ENCODE measurements at regions not wholly inside any gene's neighbourhood (a gene's known extent, or its start where the extent isn't known, plus 50 kb on each side); places are given as distances from the start of the nearest gene placed in this dataset.

DNA sequence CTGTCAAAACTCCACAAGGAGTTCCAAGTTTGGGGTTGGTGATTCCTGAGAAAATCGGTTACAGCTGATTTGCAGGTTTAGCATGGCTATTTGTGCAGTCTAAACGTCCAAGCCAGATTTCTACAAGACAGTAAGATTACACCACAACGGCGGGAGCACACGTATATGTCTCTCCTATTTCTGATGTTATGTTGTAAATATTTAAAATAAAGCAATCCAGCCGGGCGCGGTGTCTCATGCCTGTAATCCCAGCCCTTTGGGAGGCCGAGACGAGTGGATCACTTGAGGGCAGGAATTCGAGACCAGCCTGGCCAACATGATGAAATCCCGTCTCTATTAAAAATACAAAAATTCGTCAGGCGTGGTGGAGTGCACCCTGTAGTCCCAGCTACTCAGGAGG is 106.8 kb upstream of the IGF1R start:
- Histone ChIP-seq H3K79me2 (ENCODE audit: insufficient read depth, low read length) (no peaks in the 10 kb centered on the region), H3K36me3 (ENCODE audit: low read length) (no peaks in the 10 kb centered on the region), H3F3A (ENCODE audit: insufficient read depth) (no peaks in the 10 kb centered on the region), H3K27me3 (ENCODE audit: low read length) (0 out of 2 replicates have a peak, but pooled peaks cover 3% of the 10 kb centered on the region), H4K20me1 (ENCODE audit: low read depth, low read length) (no peaks in the 10 kb centered on the region), H3K4me3 (ENCODE audit: insufficient read depth, low read length, poor library complexity, severe bottlenecking) (no peak overlapping the region), H3K27ac (ENCODE audit: low read depth, low read length) (no peak overlapping the region), H3K9me2 (replicated peaks; ENCODE audit: insufficient read depth, low read length) (no peaks in the 10 kb centered on the region), H3K9me3 (ENCODE audit: insufficient read depth, low read length) (no peaks in the 10 kb centered on the region), H2AFZ (ENCODE audit: low read depth, low read length, severe bottlenecking) (no peak overlapping the region), H3K9ac (ENCODE audit: low read length) (no peak overlapping the region), H3K4me2 (ENCODE audit: low read depth, low read length, poor library complexity, severe bottlenecking) (no peak overlapping the region)
- TF ChIP-seq, protein P1, sequence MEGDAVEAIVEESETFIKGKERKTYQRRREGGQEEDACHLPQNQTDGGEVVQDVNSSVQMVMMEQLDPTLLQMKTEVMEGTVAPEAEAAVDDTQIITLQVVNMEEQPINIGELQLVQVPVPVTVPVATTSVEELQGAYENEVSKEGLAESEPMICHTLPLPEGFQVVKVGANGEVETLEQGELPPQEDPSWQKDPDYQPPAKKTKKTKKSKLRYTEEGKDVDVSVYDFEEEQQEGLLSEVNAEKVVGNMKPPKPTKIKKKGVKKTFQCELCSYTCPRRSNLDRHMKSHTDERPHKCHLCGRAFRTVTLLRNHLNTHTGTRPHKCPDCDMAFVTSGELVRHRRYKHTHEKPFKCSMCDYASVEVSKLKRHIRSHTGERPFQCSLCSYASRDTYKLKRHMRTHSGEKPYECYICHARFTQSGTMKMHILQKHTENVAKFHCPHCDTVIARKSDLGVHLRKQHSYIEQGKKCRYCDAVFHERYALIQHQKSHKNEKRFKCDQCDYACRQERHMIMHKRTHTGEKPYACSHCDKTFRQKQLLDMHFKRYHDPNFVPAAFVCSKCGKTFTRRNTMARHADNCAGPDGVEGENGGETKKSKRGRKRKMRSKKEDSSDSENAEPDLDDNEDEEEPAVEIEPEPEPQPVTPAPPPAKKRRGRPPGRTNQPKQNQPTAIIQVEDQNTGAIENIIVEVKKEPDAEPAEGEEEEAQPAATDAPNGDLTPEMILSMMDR (IDR thresholded peaks at IDR 0.05; ENCODE audit: insufficient read depth, low read length, poor library complexity, severe bottlenecking): no peak
- no peak for TF ChIP-seq EZH2phosphoT487 (conservative IDR thresholded peaks at IDR 0.05; ENCODE audit: low read length)

DNA sequence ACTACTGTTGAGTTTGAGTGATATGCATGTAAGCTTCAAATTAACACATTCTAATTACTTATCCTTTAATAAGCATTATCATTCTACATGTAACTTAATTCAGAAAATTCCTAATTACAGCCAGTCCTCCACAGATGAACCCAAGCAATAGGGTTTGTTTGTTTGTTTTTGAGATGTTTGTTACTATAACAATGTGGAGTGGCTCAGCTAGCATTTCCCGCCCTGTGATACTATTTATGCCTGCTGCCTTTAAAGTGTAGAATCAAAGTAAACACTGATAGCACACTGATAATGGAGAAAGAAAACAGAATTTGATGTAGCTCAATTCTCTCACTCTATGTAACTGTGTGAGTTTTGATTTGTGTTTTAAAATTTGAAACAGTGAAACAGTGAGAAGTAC is 105.1 kb upstream of the IGF1R start:
- Histone ChIP-seq H3K36me3 (ENCODE audit: low read length) (no peaks in the 10 kb centered on the region), H3K4me3 (ENCODE audit: insufficient read depth, low read length, poor library complexity, severe bottlenecking) (no peak overlapping the region), H3K9me2 (replicated peaks; ENCODE audit: insufficient read depth, low read length) (no peaks in the 10 kb centered on the region), H3K79me2 (ENCODE audit: insufficient read depth, low read length) (no peaks in the 10 kb centered on the region), H3K4me2 (ENCODE audit: low read depth, low read length, poor library complexity, severe bottlenecking) (no peak overlapping the region), H2AFZ (ENCODE audit: low read depth, low read length, severe bottlenecking) (no peak overlapping the region), H3F3A (ENCODE audit: insufficient read depth) (no peaks in the 10 kb centered on the region), H3K9ac (ENCODE audit: low read length) (no peak overlapping the region), H3K27ac (ENCODE audit: low read depth, low read length) (no peak overlapping the region), H3K9me3 (ENCODE audit: insufficient read depth, low read length) (no peaks in the 10 kb centered on the region), H4K20me1 (ENCODE audit: low read depth, low read length) (no peaks in the 10 kb centered on the region), H3K27me3 (ENCODE audit: low read length) (no peaks in the 10 kb centered on the region; the same call in 1 of the 2 replicates)
- TF ChIP-seq, protein P1 (IDR thresholded peaks at IDR 0.05; ENCODE audit: insufficient read depth, low read length, poor library complexity, severe bottlenecking): no peak

DNA sequence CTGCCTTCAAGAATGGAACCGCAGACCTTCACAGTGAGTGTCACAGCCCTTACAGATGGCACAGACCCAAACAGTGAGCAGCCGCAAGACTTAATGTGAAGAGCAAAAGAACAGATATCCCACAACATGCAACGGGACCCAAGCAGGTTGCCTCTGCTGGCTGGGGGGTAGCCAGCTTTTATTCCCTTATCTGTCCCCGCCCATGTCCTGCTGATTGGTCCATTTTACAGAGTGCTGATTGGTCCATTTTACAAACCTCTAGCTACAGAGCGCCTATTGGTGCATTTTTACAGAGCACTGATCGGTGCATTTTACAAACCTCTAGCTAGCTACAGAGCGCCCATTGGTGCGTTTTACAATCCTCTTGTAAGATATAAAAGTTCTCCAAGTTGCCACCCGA is 102.0 kb upstream of the IGF1R start:
- no peaks in the 10 kb centered on the region for H4K20me1 ChIP-seq (ENCODE audit: low read depth, low read length)
- H3K9me2 ChIP-seq (replicated peaks; ENCODE audit: insufficient read depth, low read length): no peaks in the 10 kb centered on the region
- no peak overlapping the region for H3K9ac ChIP-seq (ENCODE audit: low read length)
- H3K4me2 ChIP-seq (ENCODE audit: low read depth, low read length, poor library complexity, severe bottlenecking): no peak overlapping the region
- no peaks in the 10 kb centered on the region; the same call in 1 of the 2 replicates for H3K27me3 ChIP-seq (ENCODE audit: low read length)
- H2AFZ ChIP-seq (ENCODE audit: low read depth, low read length, severe bottlenecking): no peak overlapping the region
- no peak overlapping the region for H3K4me3 ChIP-seq (ENCODE audit: insufficient read depth, low read length, poor library complexity, severe bottlenecking)
- TF ChIP-seq EZH2phosphoT487 (conservative IDR thresholded peaks at IDR 0.05; ENCODE audit: low read length): no peak
- TF ChIP-seq, protein P1 (IDR thresholded peaks at IDR 0.05; ENCODE audit: insufficient read depth, low read length, poor library complexity, severe bottlenecking): no peak
- no peaks in the 10 kb centered on the region for H3K9me3 ChIP-seq (ENCODE audit: insufficient read depth, low read length)
- H3K36me3 ChIP-seq (ENCODE audit: low read length): no peaks in the 10 kb centered on the region
- no peaks in the 10 kb centered on the region for H3K79me2 ChIP-seq (ENCODE audit: insufficient read depth, low read length)
- H3F3A ChIP-seq (ENCODE audit: insufficient read depth): no peaks in the 10 kb centered on the region
- no peak overlapping the region for H3K27ac ChIP-seq (ENCODE audit: low read depth, low read length)
